GM18909 (cell line): ENCODE measurements at regions not wholly inside any gene's neighbourhood (a gene's known extent, or its start where the extent isn't known, plus 50 kb on each side); places are given as distances from the start of the nearest gene placed in this dataset.

Experiments
- ATAC-seq: cut with Tn5 transposase; IDR thresholded peaks from one replicate; pipeline ENCODE4 v1.9.1; 2021; ENCODE audit warnings: mild to moderate bottlenecking; ENCODE audit not compliant: unreplicated experiment, poor library complexity

GRCh38 chr4:137347371-137347770 is 184.9 kb downstream of the PCDH18 start:
- ATAC-seq, result no peak

- ATAC-seq, result no peak
Measured at GRCh38 chr4:137345597-137345996, 186.7 kb downstream of the PCDH18 start.

GRCh38 chr4:137343221-137343620 is 189.1 kb downstream of the PCDH18 start:
- ATAC-seq, result no peak

GRCh38 chr4:137333031-137333430 is 199.3 kb downstream of the PCDH18 start:
- no peak for ATAC-seq

- ATAC-seq, result no peak
Measured at GRCh38 chr4:137312257-137312656, 220.0 kb downstream of the PCDH18 start.

- no peak for ATAC-seq
Measured at GRCh38 chr4:137310593-137311490, 221.5 kb downstream of the PCDH18 start.

GRCh38 chr4:137310166-137310565 is 222.1 kb downstream of the PCDH18 start:
- ATAC-seq, result no peak

- ATAC-seq, result no peak
Measured at GRCh38 chr4:137309424-137309823, 222.9 kb downstream of the PCDH18 start.

GRCh38 chr4:137307806-137308205 is 224.5 kb downstream of the PCDH18 start:
- ATAC-seq, result no peak

GRCh38 chr4:137300776-137301175 is 231.5 kb downstream of the PCDH18 start:
- ATAC-seq, result no peak

- no peak for ATAC-seq
Measured at GRCh38 chr4:137299281-137299680, 233.0 kb downstream of the PCDH18 start.

- no peak for ATAC-seq
Measured at GRCh38 chr4:137293281-137293680, 239.0 kb downstream of the PCDH18 start.

GRCh38 chr4:137283737-137284136 is 248.6 kb downstream of the PCDH18 start:
- ATAC-seq, result no peak

- no peak for ATAC-seq
Measured at GRCh38 chr4:137278431-137278830, 253.9 kb downstream of the PCDH18 start.

GRCh38 chr4:137274404-137274803 is 257.9 kb downstream of the PCDH18 start:
- no peak for ATAC-seq

GRCh38 chr4:137267024-137267423 is 265.3 kb downstream of the PCDH18 start:
- ATAC-seq, result no peak

- ATAC-seq, result no peak
Measured at GRCh38 chr4:137266511-137266910, 265.8 kb downstream of the PCDH18 start.

GRCh38 chr4:137263206-137263605 is 269.1 kb downstream of the PCDH18 start:
- ATAC-seq, result no peak

GRCh38 chr4:137253949-137254348 is 278.3 kb downstream of the PCDH18 start:
- no peak for ATAC-seq

- no peak for ATAC-seq
Measured at GRCh38 chr4:137249112-137249511, 283.2 kb downstream of the PCDH18 start.

GRCh38 chr4:137238456-137239162 is 293.7 kb downstream of the PCDH18 start:
- ATAC-seq, result no peak

GRCh38 chr4:137226900-137227299 is 305.4 kb downstream of the PCDH18 start:
- ATAC-seq, result no peak
